MM.1S (cell line): ENCODE measurements at regions not wholly inside any gene's neighbourhood (a gene's known extent, or its start where the extent isn't known, plus 50 kb on each side); places are given as distances from the start of the nearest gene placed in this dataset.

ENCODE experiments used
- CTCF ChIP-seq: fragments of 300-600 bp; sonication (generic); IDR thresholded peaks from 2 replicates; pipeline ENCODE4 v1.5.1; 2016; ENCODE audit warnings: antibody characterized with exemption, low read length, mixed read lengths
- EZH2 ChIP-seq: fragments of 300-600 bp; sonication (generic); optimal IDR thresholded peaks from 2 replicates; pipeline ENCODE3; 2017; ENCODE audit warnings: low read depth, mild to moderate bottlenecking, antibody characterized with exemption, low read length, mixed read lengths
- EZH2phosphoT487 ChIP-seq: fragments of 300-600 bp; sonication (generic); IDR thresholded peaks from 2 replicates; pipeline ENCODE4 v1.6.1; 2018; ENCODE audit warnings: antibody characterized with exemption, low read length

- TF ChIP-seq EZH2, result no peak
- TF ChIP-seq CTCF, result no peak
- no peak for TF ChIP-seq EZH2phosphoT487
Measured at GRCh38 chr17:53463363-53463762, 359.4 kb upstream of the KIF2B start.
